ENCODE measurements at regions not wholly inside any gene's neighbourhood (a gene's known extent, or its start where the extent isn't known, plus 50 kb on each side); places are given as distances from the start of the nearest gene placed in this dataset.

GRCh38 chr14:47833011-47833410 is 157.6 kb upstream of the MDGA2 start:
- FAIRE-seq, result no peak
- no peak for DNase-seq (ENCODE audit: insufficient read length, low spot score)
- no peak for TF ChIP-seq CTCF (IDR thresholded peaks at IDR 0.05; ENCODE audit: insufficient read depth, missing control alignments)

GRCh38 chr14:47826809-47827208 is 151.4 kb upstream of the MDGA2 start:
- no peak for TF ChIP-seq CTCF (IDR thresholded peaks at IDR 0.05; ENCODE audit: insufficient read depth, missing control alignments)
- FAIRE-seq, result no peak
- no peak for DNase-seq (ENCODE audit: insufficient read length, low spot score)

- FAIRE-seq, result no peak
- no peak for DNase-seq (ENCODE audit: insufficient read length, low spot score)
- TF ChIP-seq CTCF (IDR thresholded peaks at IDR 0.05; ENCODE audit: insufficient read depth, missing control alignments), result no peak
Observed at GRCh38 chr14:47822326-47822725, 146.9 kb upstream of the MDGA2 start.

GRCh38 chr14:47821135-47821534 is 145.7 kb upstream of the MDGA2 start:
- FAIRE-seq (no peak), DNase-seq (ENCODE audit: insufficient read length, low spot score) (no peak)
- no peak for TF ChIP-seq CTCF (IDR thresholded peaks at IDR 0.05; ENCODE audit: insufficient read depth, missing control alignments)

- DNase-seq (ENCODE audit: insufficient read length, low spot score) (no peak), FAIRE-seq (no peak)
Observed at GRCh38 chr14:47790477-47790876, 115.1 kb upstream of the MDGA2 start.

GRCh38 chr14:47785058-47785457 is 109.7 kb upstream of the MDGA2 start:
- no peak for FAIRE-seq
- DNase-seq (ENCODE audit: insufficient read length, low spot score), result no peak
- TF ChIP-seq CTCF (IDR thresholded peaks at IDR 0.05; ENCODE audit: insufficient read depth, missing control alignments), result no peak

More at GRCh38 chr14:47790477-47790876, 115.1 kb upstream of the MDGA2 start:
- no peak for TF ChIP-seq CTCF (IDR thresholded peaks at IDR 0.05; ENCODE audit: insufficient read depth, missing control alignments)

GRCh38 chr14:47778631-47779030 is 103.2 kb upstream of the MDGA2 start:
- no peak for DNase-seq (ENCODE audit: insufficient read length, low spot score)
- FAIRE-seq, result no peak
- no peak for TF ChIP-seq CTCF (IDR thresholded peaks at IDR 0.05; ENCODE audit: insufficient read depth, missing control alignments)
